OCI-LY1 (cell line): ENCODE measurements at regions not wholly inside any gene's neighbourhood (a gene's known extent, or its start where the extent isn't known, plus 50 kb on each side); places are given as distances from the start of the nearest gene placed in this dataset.

Experiments
- H2AFZ ChIP-seq: fragments of 200-600 bp; sonication (generic), shearing (Covaris generic); 2 replicates; pipeline ENCODE4 v1.6.0; 2014; ENCODE audit warnings: antibody characterized with exemption, mild to moderate bottlenecking, low read length
- H3F3A ChIP-seq: fragments of 200-600 bp; sonication (generic), shearing (Covaris generic); 2 replicates; pipeline ENCODE4 v1.6.0; 2014; ENCODE audit warnings: mild to moderate bottlenecking, antibody characterized with exemption, low read length, moderate library complexity; ENCODE audit not compliant: insufficient read depth
- H3K27ac ChIP-seq: fragments of 200-600 bp; sonication (generic); 2 replicates; pipeline ENCODE4 v1.5.1; 2014; ENCODE audit warnings: low read length, mixed run types, mild to moderate bottlenecking, low read depth; ENCODE audit not compliant: poor library complexity, severe bottlenecking
- H3K27me3 ChIP-seq: fragments of 200-600 bp; sonication (generic); 2 replicates; pipeline ENCODE4 v1.6.0; 2014; ENCODE audit warnings: antibody characterized with exemption, mild to moderate bottlenecking, low read length, moderate library complexity; ENCODE audit not compliant: insufficient read depth
- H3K36me3 ChIP-seq: fragments of 200-600 bp; sonication (generic); 2 replicates; pipeline ENCODE4 v1.6.1; 2014; ENCODE audit warnings: mild to moderate bottlenecking, antibody characterized with exemption, low read length, moderate library complexity, mixed read lengths; ENCODE audit not compliant: insufficient read depth
- H3K4me1 ChIP-seq: fragments of 200-600 bp; sonication (generic); 2 replicates; pipeline ENCODE4 v1.5.1; 2014; ENCODE audit warnings: mild to moderate bottlenecking, low read length, moderate library complexity; ENCODE audit not compliant: insufficient read depth, severe bottlenecking
- H3K4me2 ChIP-seq: fragments of 200-600 bp; sonication (generic), shearing (Covaris generic); 2 replicates; pipeline ENCODE4 v1.6.1; 2014; ENCODE audit warnings: low read length
- H3K4me3 ChIP-seq: fragments of 200-600 bp; sonication (generic); 2 replicates; pipeline ENCODE4 v1.5.1; 2014; ENCODE audit warnings: low read length, low read depth, mild to moderate bottlenecking, mixed read lengths; ENCODE audit not compliant: poor library complexity, severe bottlenecking
- H3K79me2 ChIP-seq: fragments of 200-600 bp; shearing (Covaris generic); 2 replicates; pipeline ENCODE4 v1.6.1; 2016; ENCODE audit warnings: mixed run types, low read length, mixed read lengths; ENCODE audit not compliant: insufficient read depth
- H3K9ac ChIP-seq: fragments of 200-600 bp; sonication (generic), shearing (Covaris generic); 2 replicates; pipeline ENCODE4 v1.6.1; 2014; ENCODE audit warnings: mild to moderate bottlenecking, low read length, mixed read lengths
- H3K9me2 ChIP-seq: fragments of 200-600 bp; sonication (generic), shearing (Covaris generic); 2 replicates; pipeline ENCODE4 v1.6.1; 2014; ENCODE audit warnings: low read depth, mild to moderate bottlenecking, low read length, mixed read lengths
- H3K9me3 ChIP-seq: fragments of 200-600 bp; shearing (Covaris generic); 2 replicates; pipeline ENCODE4 v1.6.1; 2014; ENCODE audit warnings: low read length, mixed read lengths
- H4K20me1 ChIP-seq: fragments of 200-600 bp; sonication (generic), shearing (Covaris generic); 2 replicates; pipeline ENCODE4 v1.6.0; 2016; ENCODE audit warnings: mild to moderate bottlenecking, low read length; ENCODE audit not compliant: insufficient read depth
- EZH2 ChIP-seq: fragments of 200-600 bp; sonication (generic), shearing (Covaris generic); IDR thresholded peaks from 2 replicates; pipeline ENCODE4 v1.8.0; 2017; ENCODE audit warnings: borderline replicate concordance, mixed run types, mild to moderate bottlenecking, antibody characterized with exemption, low read length, moderate library complexity, mixed read lengths
- TF ChIP-seq, protein P1 (sequence below): fragments of 200-600 bp; sonication (generic), shearing (Covaris generic); IDR thresholded peaks from 2 replicates; pipeline ENCODE4 v1.5.1; 2017; ENCODE audit warnings: mild to moderate bottlenecking, antibody characterized with exemption, low read length, moderate library complexity, mixed read lengths

DNA sequence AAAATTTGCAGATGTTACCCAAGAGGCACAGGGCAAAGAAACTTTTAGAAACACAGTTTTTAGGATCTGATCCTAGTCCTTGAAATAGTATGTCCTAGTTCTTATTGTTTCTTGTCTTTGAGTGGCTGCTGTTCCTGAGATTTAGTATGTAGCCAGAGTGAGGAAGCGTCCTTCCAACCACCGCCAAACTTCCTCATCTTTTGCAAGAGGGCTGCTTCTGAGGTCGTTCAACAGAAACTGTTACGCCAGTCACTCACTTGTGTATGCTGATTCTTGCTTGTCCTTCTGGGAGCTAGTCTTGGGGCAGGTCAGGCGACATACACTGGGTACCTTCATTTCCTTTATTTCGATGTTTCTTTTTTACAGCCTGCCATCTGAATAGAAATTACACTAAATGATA is 577.3 kb upstream of the ZNF717 start:
- H3K27ac ChIP-seq, result no peak overlapping the region
- no peaks in the 10 kb centered on the region for H4K20me1 ChIP-seq
- H3K4me1 ChIP-seq, result no peaks in the 10 kb centered on the region
- H3K36me3 ChIP-seq, result no peaks in the 10 kb centered on the region
- no peaks in the 10 kb centered on the region for H3K27me3 ChIP-seq
- TF ChIP-seq, protein P1, sequence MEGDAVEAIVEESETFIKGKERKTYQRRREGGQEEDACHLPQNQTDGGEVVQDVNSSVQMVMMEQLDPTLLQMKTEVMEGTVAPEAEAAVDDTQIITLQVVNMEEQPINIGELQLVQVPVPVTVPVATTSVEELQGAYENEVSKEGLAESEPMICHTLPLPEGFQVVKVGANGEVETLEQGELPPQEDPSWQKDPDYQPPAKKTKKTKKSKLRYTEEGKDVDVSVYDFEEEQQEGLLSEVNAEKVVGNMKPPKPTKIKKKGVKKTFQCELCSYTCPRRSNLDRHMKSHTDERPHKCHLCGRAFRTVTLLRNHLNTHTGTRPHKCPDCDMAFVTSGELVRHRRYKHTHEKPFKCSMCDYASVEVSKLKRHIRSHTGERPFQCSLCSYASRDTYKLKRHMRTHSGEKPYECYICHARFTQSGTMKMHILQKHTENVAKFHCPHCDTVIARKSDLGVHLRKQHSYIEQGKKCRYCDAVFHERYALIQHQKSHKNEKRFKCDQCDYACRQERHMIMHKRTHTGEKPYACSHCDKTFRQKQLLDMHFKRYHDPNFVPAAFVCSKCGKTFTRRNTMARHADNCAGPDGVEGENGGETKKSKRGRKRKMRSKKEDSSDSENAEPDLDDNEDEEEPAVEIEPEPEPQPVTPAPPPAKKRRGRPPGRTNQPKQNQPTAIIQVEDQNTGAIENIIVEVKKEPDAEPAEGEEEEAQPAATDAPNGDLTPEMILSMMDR, result no peak
- TF ChIP-seq EZH2, result no peak
- no peaks in the 10 kb centered on the region for H3K79me2 ChIP-seq
- no peak overlapping the region for H3K9ac ChIP-seq
- no peaks in the 10 kb centered on the region for H3K9me3 ChIP-seq
- no peak overlapping the region for H3K4me3 ChIP-seq
- no peak overlapping the region for H2AFZ ChIP-seq
- no peak overlapping the region for H3K4me2 ChIP-seq
- H3F3A ChIP-seq, result no peaks in the 10 kb centered on the region
- H3K9me2 ChIP-seq, result no peaks in the 10 kb centered on the region

DNA sequence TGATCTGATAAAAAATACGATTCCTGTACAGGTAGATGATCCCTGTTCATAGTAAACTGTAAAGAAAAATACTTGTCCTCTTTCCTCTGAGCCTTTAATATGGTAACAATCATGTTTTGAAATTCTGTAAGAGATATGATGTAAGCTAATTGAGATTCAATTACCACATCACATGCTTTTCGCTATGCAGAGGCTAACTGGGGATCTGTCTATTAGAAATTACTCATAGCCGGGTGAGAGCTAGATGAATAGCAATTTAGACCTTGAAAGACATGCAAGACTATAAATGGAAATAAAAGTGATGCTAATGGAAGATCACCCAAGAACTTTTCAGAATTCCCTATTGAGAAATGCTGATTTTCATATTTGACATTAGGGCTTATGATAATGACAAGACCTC is 579.9 kb upstream of the ZNF717 start:
- Histone ChIP-seq H3K27me3 (no peaks in the 10 kb centered on the region), H3K9me2 (no peaks in the 10 kb centered on the region), H3K9ac (no peak overlapping the region), H3K4me1 (no peaks in the 10 kb centered on the region), H3K4me2 (no peak overlapping the region), H3K9me3 (no peaks in the 10 kb centered on the region), H3F3A (no peaks in the 10 kb centered on the region), H4K20me1 (no peaks in the 10 kb centered on the region), H3K4me3 (no peak overlapping the region), H3K79me2 (no peaks in the 10 kb centered on the region), H3K27ac (no peak overlapping the region), H3K36me3 (no peaks in the 10 kb centered on the region), H2AFZ (no peak overlapping the region)
- TF ChIP-seq, protein P1, result no peak
- no peak for TF ChIP-seq EZH2

DNA sequence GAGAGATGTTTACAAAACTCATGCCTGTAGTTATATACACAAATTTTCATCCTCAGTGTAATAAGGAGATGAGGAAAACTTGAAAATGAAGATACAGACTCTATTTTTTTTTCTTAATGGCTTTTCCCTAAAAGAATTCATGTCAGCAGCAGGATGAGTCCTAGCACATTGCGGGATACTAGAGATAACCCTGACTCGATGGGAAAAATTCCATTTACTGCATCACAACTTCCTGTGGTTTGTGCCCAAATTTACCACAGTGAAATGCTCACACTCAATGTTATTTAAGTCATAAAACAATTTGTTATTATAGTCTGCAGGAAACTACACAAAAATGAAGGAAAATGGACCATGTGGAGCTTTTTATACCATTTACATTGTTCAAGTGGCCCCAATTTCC is 581.9 kb upstream of the ZNF717 start:
- TF ChIP-seq, protein P1, result no peak
- TF ChIP-seq EZH2, result no peak
- H3K4me3 ChIP-seq, result no peak overlapping the region
- H3K27ac ChIP-seq, result no peak overlapping the region
- H4K20me1 ChIP-seq, result no peaks in the 10 kb centered on the region
- no peak overlapping the region for H2AFZ ChIP-seq
- H3K9me3 ChIP-seq, result no peaks in the 10 kb centered on the region
- no peaks in the 10 kb centered on the region for H3K79me2 ChIP-seq
- no peaks in the 10 kb centered on the region for H3K4me1 ChIP-seq
- no peaks in the 10 kb centered on the region for H3F3A ChIP-seq
- H3K4me2 ChIP-seq, result no peak overlapping the region
- no peaks in the 10 kb centered on the region for H3K36me3 ChIP-seq
- H3K9me2 ChIP-seq, result no peaks in the 10 kb centered on the region
- no peak overlapping the region for H3K9ac ChIP-seq
- no peaks in the 10 kb centered on the region for H3K27me3 ChIP-seq
